DND-41 (cell line): ENCODE measurements at regions not wholly inside any gene's neighbourhood (a gene's known extent, or its start where the extent isn't known, plus 50 kb on each side); places are given as distances from the start of the nearest gene placed in this dataset.

Experiments
- ATAC-seq: fragments of 200-7000 bp; cut with Tn5 transposase; 3 replicates; pipeline ENCODE4 v1.9.1; 2021; ENCODE audit warnings: low read depth; ENCODE audit not compliant: insufficient read depth
- DNase-seq: peaks from one replicate; pipeline ENCODE4 v3.0.0-alpha.2; 2020
- H2AFZ ChIP-seq: 2 replicates; pipeline ENCODE4 v1.6.0; 2012; ENCODE audit warnings: low read depth, low read length
- H3K27ac ChIP-seq: 2 replicates; pipeline ENCODE4 v1.5.1; 2012; ENCODE audit warnings: low read length, inconsistent platforms
- H3K27me3 ChIP-seq: fragments of 200-600 bp; sonication (generic); 2 replicates; pipeline ENCODE4 v1.6.0; 2012; ENCODE audit warnings: low read length, mild to moderate bottlenecking, inconsistent platforms; ENCODE audit not compliant: insufficient read depth, poor library complexity
- H3K36me3 ChIP-seq: 2 replicates; pipeline ENCODE4 v1.5.1; 2012; ENCODE audit warnings: low read length, inconsistent platforms; ENCODE audit not compliant: insufficient read depth
- H3K4me1 ChIP-seq: 2 replicates; pipeline ENCODE4 v1.5.1; 2012; ENCODE audit warnings: mild to moderate bottlenecking, low read length; ENCODE audit not compliant: insufficient read depth
- H3K4me2 ChIP-seq: 2 replicates; pipeline ENCODE4 v1.6.0; 2012; ENCODE audit warnings: mild to moderate bottlenecking, moderate library complexity, low read length, inconsistent platforms; ENCODE audit not compliant: insufficient read depth
- H3K4me3 ChIP-seq, 2 experiments: fragments of 200-600 bp in 1 of 2; shearing (Covaris generic) in 1 of 2; 2 replicates each; pipeline ENCODE4 v1.5.1; 2012 to 2016; ENCODE audit warnings: inconsistent platforms in 2 of 2, low read length in 2 of 2, mild to moderate bottlenecking in 2 of 2, low read depth in 1 of 2, moderate library complexity in 1 of 2
- H3K79me2 ChIP-seq: 2 replicates; pipeline ENCODE4 v1.6.0; 2012; ENCODE audit warnings: low read length, inconsistent platforms; ENCODE audit not compliant: insufficient read depth
- H3K9ac ChIP-seq: 2 replicates; pipeline ENCODE4 v1.6.0; 2012; ENCODE audit warnings: low read depth, mild to moderate bottlenecking, inconsistent platforms, low read length, moderate library complexity
- H3K9me3 ChIP-seq: 2 replicates; pipeline ENCODE4 v1.5.1; 2012; ENCODE audit warnings: low read length, moderate library complexity, mild to moderate bottlenecking, inconsistent platforms; ENCODE audit not compliant: insufficient read depth, severe bottlenecking
- H4K20me1 ChIP-seq: 2 replicates; pipeline ENCODE4 v1.6.0; 2012; ENCODE audit warnings: low read length; ENCODE audit not compliant: insufficient read depth
- CTCF ChIP-seq: IDR thresholded peaks from 2 replicates; pipeline ENCODE4 v1.5.1; 2012; ENCODE audit warnings: borderline replicate concordance, low read length, moderate library complexity, mild to moderate bottlenecking; ENCODE audit not compliant: poor library complexity, severe bottlenecking; ENCODE audit errors: extremely low read depth
- EZH2 ChIP-seq: IDR thresholded peaks from 3 replicates; pipeline ENCODE4 v1.6.1; 2012; ENCODE audit warnings: borderline replicate concordance, low read depth, mild to moderate bottlenecking, moderate library complexity, low read length, inconsistent platforms; ENCODE audit not compliant: severe bottlenecking

GRCh38 chr20:60204601-60205000 is 246.4 kb downstream of the CDH26 start:
- no peak for DNase-seq
- Histone ChIP-seq H3K27me3 (no peaks in the 10 kb centered on the region), H2AFZ (no peak overlapping the region), H4K20me1 (no peaks in the 10 kb centered on the region), H3K27ac (peak overlapping the region; percentile 38; the same call in 1 of the 2 replicates), H3K36me3 (peaks cover 45% of the 10 kb centered on the region), H3K4me1 (peaks cover 44% of the 10 kb centered on the region), H3K9ac (no peak overlapping the region), H3K4me3 (no peak overlapping the region), H3K79me2 (peaks cover 10% of the 10 kb centered on the region), H3K4me2 (no peak overlapping the region), H3K9me3 (no peaks in the 10 kb centered on the region)
- TF ChIP-seq EZH2 = no peak
- TF ChIP-seq CTCF = no peak
- no peak for ATAC-seq

- Histone ChIP-seq H3K27ac (peak overlapping the region; percentile 35), H3K4me3 (no peak overlapping the region), H3K4me2 (no peak overlapping the region), H3K9me3 (no peaks in the 10 kb centered on the region), H4K20me1 (no peaks in the 10 kb centered on the region), H2AFZ (no peak overlapping the region), H3K27me3 (no peaks in the 10 kb centered on the region), H3K4me1 (peaks cover 40% of the 10 kb centered on the region), H3K36me3 (peaks cover 29% of the 10 kb centered on the region), H3K79me2 (no peaks in the 10 kb centered on the region), H3K9ac (no peak overlapping the region)
- ATAC-seq (peak; percentile 74), DNase-seq (peak; percentile 66)
- no peak for TF ChIP-seq EZH2
- peak; percentile 79 for TF ChIP-seq CTCF
Measured at GRCh38 chr20:60206259-60206658, 248.0 kb downstream of the CDH26 start.

GRCh38 chr20:60209048-60209447 is 250.8 kb downstream of the CDH26 start:
- Histone ChIP-seq H3K4me2 (no peak overlapping the region), H3K36me3 (peaks cover 23% of the 10 kb centered on the region), H3K4me1 (peaks cover 65% of the 10 kb centered on the region), H2AFZ (no peak overlapping the region), H3K9me3 (no peaks in the 10 kb centered on the region), H3K27ac (peak overlapping the region; percentile 57), H3K79me2 (peaks cover 25% of the 10 kb centered on the region), H3K9ac (no peak overlapping the region), H4K20me1 (no peaks in the 10 kb centered on the region), H3K27me3 (no peaks in the 10 kb centered on the region), H3K4me3 (no peak overlapping the region)
- no peak for TF ChIP-seq CTCF
- no peak for TF ChIP-seq EZH2
- ATAC-seq (no peak), DNase-seq (no peak)
